AG04449 (cell line): ENCODE measurements at regions not wholly inside any gene's neighbourhood (a gene's known extent, or its start where the extent isn't known, plus 50 kb on each side); places are given as distances from the start of the nearest gene placed in this dataset.
A peak's percentile ranks its signal among the peaks of the same experiment; 100 is the strongest.

Source experiments
- CTCF ChIA-PET: fragments of 350-600 bp; formaldehyde crosslinking; extraction: SDS; loops from one replicate; lab custom pipeline; 2021; ENCODE audit warnings: antibody characterized with exemption; lab: Yijun Ruan, JAX
- POLR2A ChIA-PET: fragments of 400-600, 350-600 bp; formaldehyde crosslinking; extraction: SDS; loops from one replicate; lab custom pipeline; 2020; ENCODE audit warnings: antibody characterized with exemption, inconsistent platforms; lab: Yijun Ruan, JAX
- DNase-seq: peaks from one replicate; pipeline ENCODE4 v3.0.0-alpha.2; 2010; ENCODE audit warnings: low read depth, low spot score
- H3K4me3 ChIP-seq: 2 replicates; pipeline ENCODE4 v1.5.1; 2011; ENCODE audit warnings: low read depth, mild to moderate bottlenecking, control low read depth, low read length
- CTCF ChIP-seq: IDR thresholded peaks from one replicate; pipeline ENCODE4 v1.5.1; 2011; ENCODE audit warnings: mild to moderate bottlenecking, moderate library complexity, low read length, control low read depth, inconsistent platforms; ENCODE audit not compliant: insufficient read depth; ENCODE audit errors: missing control alignments

GRCh38 chr18:44280479-44280878 lies 400.2 kb upstream of the SETBP1 start:
- CTCF ChIA-PET, result no interaction called here

GRCh38 chr18:44286049-44286448 lies 394.6 kb upstream of the SETBP1 start:
- ChIA-PET CTCF (no interaction called here), POLR2A (no interaction called here)
- no peak for DNase-seq
- H3K4me3 ChIP-seq, result no peak overlapping the region
- TF ChIP-seq CTCF, result no peak

More at GRCh38 chr18:44280479-44280878, 400.2 kb upstream of the SETBP1 start:
- no peak for TF ChIP-seq CTCF
- POLR2A ChIA-PET, result no interaction called here
- no peak for DNase-seq
- no peak overlapping the region for H3K4me3 ChIP-seq

- no peak for DNase-seq
- no peak overlapping the region for H3K4me3 ChIP-seq
- ChIA-PET POLR2A (no interaction called here), CTCF (interaction anchor here (1.4 kb wide), 1 partner anchor 10 kb away, joined by 3 read pairs; no protein-coding TSS in a partner anchor)
- TF ChIP-seq CTCF, result no peak
Measured at GRCh38 chr18:44290366-44290977, 390.2 kb upstream of the SETBP1 start.

- TF ChIP-seq CTCF, result no peak
- no peak overlapping the region for H3K4me3 ChIP-seq
- POLR2A ChIA-PET, result no interaction called here
- no peak for DNase-seq
- CTCF ChIA-PET, result no interaction called here
Measured at GRCh38 chr18:44298566-44298965, 382.1 kb upstream of the SETBP1 start.

GRCh38 chr18:44309185-44309584 lies 371.5 kb upstream of the SETBP1 start:
- TF ChIP-seq CTCF, result no peak
- POLR2A ChIA-PET, result no interaction called here
- peak; percentile 16 for DNase-seq
- CTCF ChIA-PET, result no interaction called here
- H3K4me3 ChIP-seq, result no peak overlapping the region

DNA sequence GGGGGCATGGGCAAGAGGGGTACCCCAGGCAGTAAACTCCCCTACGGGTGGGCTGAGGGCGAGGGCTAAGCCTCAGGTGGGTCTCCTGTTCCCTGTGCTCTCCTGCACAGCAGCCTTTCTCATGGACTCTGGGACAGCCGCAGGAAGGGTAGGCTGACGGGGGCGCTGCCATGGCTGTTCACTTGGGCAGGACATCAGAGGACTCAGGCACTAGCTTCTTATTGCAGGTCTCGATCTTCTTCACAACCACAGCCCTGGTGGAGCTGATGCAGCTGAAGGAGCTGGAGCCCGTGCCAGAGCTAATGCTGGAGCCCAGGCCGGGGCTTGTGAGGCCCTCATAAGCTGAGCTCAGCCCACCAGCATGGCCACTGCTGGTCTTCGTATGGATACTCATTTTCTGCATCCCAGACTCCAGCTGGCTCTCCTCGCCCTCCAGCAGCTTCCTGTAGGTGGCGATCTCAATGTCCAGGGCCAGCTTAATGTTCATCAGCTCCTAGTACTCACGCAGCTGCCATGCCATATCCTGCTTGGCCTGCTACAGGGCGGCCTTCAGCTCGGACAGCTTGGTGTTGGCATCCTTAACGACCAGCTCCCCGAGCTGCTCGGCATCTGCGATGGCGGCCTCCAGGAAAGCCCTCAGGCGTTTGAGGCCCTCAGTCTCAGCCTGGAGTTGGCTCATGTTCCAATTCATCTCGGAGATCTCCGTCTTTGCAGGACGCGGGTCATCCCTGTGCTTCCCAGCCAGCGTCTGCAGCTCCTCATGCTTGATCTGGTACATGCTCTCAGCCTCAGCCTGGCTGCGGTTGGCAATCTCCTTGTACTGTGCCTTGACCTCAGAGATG lies 359.8 kb upstream of the SETBP1 start:
- DNase-seq, result no peak
- CTCF ChIA-PET, result interaction anchor here (1.2 kb wide), 1 partner anchor 222 kb away, joined by 3 read pairs; no protein-coding TSS in a partner anchor
- no peak overlapping the region for H3K4me3 ChIP-seq
- POLR2A ChIA-PET, result no interaction called here
- TF ChIP-seq CTCF, result no peak
